Stimulated activated CD4-positive, alpha-beta T cell treated with anti-CD3 and anti-CD28 coated beads, Interleukin-1b, Interleukin-23, amount 100 ng/mL, for 1 hour (primary cell): ENCODE measurements at regions not wholly inside any gene's neighbourhood (a gene's known extent, or its start where the extent isn't known, plus 50 kb on each side); places are given as distances from the start of the nearest gene placed in this dataset.
"Not testable (repeated sequence)": the region's sequence is repeated elsewhere in the genome, so short reads cannot be mapped to it uniquely, and the experiment has no call there.

ENCODE experiments used
- DNase-seq, 2 donors: peaks; one replicate each; pipeline ENCODE4 v3.0.0-alpha.2; 2020; ENCODE audit warnings: low read depth in 2 of 2

DNA sequence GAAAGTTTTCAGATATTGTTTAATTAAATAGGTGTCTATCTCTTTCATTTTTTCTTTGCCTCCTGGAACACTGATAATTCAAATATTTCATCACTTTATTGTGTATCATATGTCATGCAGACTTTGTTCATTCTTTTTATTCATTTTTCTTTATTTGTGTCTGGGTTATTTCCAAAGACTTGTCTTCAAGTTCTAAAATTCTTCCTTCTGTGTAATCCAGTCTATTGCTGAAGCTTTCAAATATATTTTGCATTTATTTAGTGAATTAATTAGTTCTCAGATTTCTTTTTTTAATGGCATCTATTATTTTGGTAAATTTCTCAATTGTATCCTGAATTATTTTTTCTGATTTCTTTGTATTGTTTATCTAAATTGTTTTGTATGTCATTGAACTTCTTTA lies 70.1 kb downstream of the ZNF330 start:
- DNase-seq = no peak

DNA sequence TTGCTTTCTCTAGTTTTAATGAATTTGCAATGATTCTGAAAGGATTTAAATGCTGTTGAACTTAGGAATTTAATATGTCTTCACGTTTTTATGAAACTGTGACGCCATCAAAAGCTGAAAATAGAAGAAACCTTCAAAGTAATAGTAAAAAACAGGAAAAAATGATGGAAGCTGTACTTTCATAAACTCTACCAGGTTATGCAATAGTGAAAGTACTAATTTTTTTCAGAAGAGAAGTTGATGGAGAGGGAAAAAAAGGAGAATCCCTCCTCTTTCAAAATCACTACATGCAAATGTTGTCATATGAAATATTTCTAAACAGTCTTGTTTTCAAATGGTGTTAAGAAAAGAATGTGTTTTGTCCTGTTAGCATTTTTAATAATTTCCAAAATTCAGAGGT lies 73.6 kb downstream of the ZNF330 start:
- no peak for DNase-seq

DNA sequence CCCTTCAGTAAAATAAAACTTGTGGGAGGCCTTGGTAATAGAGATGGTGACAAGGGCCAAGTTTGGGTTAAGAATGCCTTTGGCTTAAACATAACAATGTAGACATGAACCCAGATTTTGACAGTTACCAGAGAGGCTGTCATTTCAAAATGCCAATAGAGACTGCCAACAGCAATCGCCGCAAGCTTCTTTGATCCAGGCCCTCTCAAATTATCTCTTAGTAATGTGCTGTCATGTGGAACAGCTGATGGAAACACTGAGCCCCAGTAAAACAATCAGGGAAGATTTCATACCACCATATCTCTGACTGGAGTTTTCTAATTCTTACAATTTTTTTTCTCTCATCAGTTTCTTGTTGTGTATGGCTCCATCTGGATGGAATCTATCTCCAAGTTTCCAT lies 80.5 kb downstream of the ZNF330 start:
- DNase-seq = no peak

DNA sequence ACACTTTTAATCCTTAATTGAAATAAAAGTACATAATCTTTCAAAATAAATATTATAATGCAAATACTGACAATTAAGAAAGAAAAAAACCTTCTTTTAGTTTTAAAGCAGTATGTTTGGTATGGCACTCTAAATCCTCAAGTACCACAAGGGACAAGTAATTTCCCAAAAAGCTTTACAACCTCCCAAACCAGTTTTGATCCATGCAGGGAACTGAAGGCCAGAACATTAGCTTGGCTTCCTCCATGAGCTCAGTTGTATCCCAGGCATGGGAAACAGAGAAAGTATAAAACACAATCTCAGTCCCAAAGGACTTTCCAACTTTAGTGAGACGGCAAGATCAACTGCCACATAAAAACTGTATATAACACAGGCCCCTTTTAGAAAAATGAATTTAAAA lies 82.2 kb downstream of the ZNF330 start:
- DNase-seq = no peak

DNA sequence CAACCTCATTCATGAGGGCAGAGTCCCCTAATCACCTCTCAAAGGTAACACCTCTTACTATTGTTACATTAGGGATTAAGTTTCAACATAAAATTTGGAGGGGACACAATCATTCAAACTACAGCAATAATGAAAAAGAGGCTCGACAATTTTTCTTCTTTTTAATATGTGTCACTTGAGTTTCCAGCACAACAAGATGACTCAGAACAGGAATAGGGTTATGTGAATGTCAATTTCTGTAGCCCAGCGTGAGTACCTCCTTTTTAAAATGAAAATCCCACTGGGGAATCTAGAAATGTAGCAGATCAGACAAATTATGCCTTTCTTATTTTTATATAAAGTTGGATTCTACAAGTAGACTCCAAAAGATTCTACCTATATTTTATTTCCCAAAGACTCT lies 83.7 kb downstream of the ZNF330 start:
- no peak for DNase-seq

DNA sequence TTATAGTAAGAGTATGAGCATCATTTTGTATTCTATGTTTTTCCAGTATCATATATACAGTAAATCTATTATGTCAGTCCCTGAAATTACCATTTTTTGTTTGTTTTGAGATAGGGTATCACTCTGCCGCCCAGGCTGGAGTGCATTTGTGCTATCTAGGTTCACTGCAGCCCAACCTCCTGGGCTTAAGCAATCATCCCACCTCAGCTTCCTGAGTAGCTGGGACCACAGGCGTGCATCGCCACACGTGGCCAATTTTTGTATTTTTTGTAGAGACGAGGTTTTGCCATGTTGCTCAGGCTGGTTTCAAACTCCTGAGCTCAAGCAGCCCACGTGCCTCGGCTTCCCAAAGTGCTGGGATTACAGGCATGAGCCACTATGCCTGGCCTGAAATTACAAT lies 85.6 kb downstream of the ZNF330 start:
- no peak for DNase-seq

DNA sequence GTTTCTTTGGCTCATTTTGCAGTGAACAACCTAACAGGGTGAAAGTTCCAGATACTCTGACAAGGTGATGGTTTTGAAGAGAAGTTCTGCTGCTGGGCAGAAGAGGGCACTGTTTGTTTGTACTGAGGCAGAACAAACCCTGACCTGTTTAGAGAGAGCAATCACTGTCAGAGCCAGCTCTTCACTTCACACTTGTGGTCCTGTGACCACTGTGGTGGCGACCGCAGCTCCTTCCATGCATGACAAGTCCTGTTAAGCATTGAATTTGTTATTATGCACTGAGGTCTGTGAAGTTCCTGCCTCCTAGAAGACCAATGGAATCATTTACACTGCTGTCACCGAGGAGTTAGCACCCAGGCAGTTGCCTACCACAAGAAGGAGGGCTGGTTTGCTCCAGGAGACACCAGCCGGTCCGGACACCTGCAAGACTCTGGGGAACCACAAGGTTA lies 86.6 kb downstream of the ZNF330 start:
- peak; percentile 4 to 7 for DNase-seq

DNA sequence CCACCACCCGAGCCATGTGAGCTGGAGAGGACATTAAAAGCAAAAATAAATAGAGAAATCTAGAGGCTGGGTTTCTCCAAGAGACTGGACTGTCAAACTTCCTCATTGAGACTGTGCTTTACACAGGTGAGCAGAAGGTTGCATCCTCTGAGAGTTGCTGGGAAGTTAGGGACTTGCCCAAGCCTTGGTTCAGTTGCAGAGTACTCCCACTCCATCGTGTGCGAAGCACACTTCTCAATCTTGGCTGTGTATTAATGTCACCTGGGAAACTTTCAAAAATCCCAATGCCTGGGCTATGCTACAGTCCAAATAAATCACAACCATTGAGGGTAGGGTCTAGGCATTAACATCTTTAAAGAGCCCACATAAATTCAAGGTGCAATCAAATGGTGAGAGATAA lies 89.2 kb downstream of the ZNF330 start:
- DNase-seq = no peak

DNA sequence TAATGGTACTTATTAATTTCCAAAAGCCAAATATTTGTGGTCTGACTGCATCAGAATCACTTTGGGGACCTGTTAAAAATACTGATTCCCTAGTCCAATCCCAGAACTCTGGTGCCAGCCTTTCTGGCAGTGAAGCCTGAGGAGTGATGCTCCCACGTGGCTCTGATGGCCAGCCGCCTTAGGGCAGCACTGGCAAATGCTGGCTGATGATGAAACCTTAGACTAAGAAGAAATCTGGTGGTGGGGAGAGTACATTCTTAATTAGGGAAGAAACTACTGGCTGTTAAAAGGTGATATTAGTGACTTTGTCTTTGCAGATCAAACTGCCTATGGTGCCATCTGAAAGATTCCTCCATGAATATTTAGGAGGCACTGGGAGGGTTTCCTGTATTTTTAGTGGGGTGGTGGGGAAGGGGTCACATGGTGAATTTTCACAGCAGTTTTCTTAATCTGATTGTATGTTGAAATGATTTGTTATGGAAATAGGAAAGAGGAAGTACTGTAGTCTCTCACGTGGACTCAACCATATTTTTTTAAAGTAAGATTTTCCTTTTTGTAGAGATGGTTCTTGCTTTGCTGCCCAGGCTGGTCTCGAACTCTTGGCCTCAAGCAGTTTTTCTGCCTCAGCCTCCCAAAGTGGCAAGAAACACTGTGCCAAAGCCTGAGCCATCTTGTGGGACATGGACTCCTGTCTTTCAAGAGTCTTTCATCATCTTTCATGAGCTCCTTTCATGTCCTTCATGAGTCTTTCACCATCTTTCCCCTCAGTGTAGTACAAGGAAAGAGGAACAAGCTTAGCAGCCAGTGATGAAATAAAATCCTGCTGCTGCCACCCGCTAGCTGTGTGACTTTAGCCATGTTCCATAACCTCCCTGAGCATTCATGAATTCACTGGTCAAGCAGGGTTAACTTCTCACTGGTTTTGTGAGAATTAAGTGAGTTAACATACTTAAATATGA lies 90.8 kb downstream of the ZNF330 start:
- DNase-seq = no peak

DNA sequence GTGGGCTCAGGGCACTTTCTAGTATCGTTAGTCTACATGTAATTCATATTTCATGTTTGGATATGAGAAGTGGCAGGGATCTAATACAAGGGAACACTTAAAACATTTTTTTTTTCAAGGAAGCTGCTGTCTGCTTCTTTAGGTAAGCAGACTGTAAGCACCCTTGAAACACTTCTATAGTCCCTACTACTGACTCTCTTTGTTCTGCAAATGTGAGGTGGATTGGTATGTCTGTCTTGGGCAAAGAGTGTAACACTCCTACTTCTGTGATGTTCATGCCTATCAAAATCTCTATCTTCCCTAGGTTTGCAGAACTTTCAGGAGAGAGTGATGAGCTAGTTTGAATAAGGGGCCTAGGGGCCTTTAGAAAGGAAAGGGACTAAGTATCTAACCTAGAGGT lies 93.9 kb downstream of the ZNF330 start:
- no peak for DNase-seq

DNA sequence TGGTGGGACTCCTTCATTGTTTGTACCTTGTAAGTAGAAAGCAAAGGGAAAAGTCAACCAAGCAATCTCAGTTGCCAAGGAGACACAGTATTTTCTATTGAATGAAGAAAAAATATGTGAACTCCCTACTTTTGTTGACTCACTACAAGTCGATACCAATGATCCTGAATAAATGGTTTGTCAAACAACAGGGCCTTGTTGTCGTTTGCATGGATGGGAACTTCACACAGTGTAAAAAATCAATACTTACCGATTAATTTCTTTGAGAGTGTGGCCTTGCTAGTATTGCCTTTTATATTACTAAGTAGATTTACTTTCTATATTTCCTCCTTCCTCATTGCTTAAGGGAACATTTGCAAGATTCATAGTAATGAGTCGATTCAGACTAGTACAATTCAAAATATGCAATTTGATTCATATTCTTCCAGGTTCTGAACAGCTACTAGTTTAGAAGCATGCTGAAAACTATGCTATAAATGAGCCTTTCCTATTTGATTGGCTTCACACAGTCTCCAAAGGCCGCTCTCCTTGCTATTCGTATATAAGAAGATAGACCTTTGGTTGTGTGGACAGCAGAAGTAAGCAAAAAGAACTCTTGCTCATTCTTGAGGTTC lies 108.0 kb downstream of the ZNF330 start:
- no peak for DNase-seq

DNA sequence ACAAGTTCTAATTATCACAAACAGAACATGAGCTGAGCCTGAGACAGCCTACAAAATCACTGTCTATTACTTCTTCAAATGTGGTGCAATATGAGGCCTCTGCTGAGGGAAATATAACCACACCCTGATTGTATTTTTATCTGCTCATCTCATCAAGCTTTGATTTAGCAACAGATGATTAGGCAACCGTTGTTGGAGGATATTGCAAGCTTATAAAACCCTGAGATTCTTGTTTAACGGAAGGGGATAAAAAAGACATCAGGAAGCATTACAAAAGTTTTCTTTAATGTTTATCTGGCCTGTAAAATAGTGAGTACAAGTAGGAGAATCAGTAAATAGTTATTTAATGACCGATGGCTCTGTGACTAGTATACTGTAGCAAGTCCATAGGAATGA lies 108.5 kb downstream of the ZNF330 start:
- DNase-seq = no peak

DNA sequence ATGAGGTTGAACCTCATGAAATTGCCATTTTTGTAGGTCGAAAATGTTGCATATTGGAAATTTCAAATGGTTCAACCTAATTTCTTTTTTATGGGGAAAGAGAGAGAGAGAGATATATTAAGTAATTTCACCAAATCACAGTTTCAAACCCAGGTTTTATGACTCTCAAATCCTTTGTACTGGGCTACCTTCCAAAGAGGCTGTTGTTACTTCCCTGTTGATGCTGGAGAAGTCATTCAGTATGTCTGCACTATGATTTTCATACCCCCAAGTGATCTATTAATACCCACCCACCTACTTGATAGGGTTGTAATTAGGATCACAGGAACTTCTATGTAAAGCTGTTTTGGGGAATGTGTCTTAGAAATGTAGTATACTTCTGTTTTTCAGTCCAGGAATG lies 109.9 kb downstream of the ZNF330 start:
- DNase-seq = no peak

DNA sequence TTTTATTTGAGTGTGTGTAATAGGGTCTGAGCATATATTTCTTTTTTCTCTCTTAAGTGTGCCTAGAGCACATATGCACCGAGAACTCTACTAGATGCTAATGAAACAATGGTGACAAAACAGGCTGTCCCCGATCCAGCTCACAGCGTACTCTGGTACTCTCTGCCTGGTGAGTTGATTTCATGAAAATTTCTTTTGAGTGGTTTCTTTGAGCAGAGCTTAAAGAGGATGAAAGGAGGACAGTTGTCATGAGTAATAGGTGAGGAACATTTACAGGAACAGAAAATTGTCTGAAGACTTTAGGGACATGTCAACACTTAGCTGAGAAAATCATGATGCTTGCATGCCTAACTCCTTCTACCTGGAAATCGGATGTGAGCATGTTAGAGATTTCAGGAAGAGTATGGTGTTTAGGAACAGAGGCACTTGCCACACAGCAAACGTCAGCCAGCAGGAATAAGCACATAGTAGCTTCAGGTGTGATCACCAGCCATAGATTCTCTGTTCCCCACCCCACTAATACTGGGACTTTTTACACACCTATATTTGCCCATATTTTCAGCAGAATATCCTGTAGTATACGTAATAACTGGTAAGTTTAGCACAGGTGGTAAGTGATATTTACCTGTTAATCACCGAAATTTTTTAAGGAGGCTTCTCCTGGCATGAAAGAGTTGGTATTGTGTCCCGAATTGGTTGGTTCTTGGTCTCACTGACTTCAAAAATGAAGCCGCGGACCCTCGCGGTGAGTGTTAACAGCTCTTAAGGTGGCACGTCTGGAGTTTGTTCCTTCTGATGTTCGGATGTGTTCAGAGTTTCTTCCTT lies 111.1 kb downstream of the ZNF330 start:
- DNase-seq = no peak

DNA sequence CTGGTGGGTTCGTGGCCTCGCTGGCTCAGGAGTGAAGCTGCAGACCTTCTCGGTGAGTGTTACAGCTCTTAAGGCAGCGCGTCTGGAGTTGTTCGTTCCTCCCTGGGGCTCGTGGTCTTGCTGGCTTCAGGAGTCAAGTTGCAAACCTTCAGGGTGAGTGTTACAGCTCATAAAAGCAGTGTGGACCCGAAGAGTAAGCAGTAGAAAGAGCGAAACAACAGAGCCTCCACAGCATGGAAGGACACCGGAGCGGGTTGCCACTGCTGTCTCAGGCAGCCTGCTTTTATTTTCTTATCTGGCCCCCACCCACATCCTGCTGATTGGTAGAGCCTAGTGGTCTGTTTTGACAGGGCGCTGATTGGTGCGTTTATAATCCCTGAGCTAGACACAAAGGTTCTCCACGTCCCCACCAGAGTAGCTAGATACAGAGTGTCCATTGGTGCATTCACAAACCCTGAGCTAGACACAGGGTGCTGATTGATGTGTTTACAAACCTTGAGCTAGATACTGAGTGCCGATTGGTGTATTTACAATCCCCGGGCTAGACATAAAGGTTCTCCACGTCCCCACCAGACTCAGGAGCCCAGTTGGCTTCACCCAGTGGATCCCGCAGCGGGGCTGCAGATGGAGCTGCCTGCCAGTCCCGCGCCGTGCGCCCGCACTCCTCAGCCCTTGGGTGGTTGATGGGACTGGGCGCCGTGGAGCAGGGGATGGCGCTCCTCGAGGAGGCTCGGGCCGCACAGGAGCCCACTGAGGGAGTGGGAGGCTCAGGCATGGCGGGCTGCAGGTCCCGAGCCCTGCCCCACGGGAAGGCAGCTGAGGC lies 111.9 kb downstream of the ZNF330 start:
- DNase-seq = not testable (repeated sequence)

DNA sequence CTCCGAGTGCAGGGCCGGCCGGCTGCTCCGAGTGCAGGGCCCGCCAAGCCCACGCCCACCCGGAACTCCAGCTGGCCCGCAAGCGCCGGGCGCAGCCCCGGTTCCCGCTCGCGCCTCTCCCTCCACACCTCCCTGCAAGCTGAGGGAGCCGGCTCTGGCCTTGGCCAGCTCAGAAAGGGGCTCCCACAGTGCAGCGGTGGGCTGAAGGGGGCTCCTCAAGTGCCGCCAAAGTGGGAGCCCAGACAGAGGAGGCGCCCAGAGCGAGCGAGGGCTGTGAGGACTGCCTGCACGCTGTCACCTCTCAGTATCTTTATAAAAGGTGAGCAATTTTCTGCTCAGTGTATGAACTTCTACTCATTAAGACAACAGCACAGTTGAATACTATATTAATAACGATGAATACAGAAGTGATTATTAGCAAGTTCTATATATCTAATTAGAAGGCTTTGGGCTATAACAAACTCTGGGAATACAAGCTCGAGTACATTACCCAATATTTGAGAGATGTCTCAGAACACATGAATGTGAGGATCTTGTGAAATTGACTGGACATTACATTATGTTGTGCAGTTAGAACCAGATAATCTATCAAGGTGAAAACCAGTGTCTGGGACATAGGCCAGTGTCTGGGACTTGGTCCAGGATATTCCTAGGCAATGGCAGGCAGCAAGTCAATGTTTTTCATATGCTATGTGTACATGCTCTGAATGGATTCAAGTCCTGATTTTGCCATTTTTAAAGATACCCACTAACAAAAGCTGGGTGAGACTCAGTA lies 112.9 kb downstream of the ZNF330 start:
- DNase-seq = not testable (repeated sequence)

DNA sequence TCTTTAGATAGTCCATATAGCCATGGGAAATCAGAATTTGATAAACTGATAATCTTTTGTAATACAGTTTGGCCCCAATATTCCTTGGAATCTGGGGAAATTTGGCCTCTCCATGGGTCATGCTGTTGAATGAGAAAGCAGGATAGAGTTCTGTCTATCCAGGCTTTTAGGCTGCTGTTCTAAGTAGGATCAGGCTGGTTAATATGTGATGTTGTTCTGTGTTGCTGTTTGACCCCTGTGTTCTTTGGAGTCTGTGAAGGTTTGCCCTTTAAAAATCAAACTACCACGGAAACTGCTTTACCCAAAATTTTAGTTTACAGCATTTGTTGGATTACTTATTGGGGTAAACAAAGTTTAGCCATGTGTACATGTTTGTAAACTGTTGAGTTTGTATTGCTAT lies 114.5 kb downstream of the ZNF330 start:
- no peak for DNase-seq

DNA sequence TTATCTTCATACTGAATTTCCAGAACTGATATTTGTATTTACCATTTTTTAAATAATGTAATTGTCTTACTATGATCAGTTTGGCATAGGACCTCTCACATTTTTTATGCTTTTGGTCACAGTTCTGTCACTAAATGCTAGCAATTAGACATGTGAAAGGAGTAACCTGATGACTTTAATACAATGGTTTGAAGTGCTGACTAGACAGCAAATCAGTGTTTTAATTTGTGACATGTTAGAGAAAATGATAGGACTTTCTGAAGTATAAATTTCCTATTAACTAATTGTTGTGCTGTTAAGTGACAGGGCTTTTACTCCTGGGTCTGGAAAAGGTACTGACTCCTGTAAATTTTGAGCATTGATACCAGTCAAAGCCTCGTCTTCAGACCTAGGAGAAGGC lies 117.5 kb downstream of the ZNF330 start:
- no peak for DNase-seq

DNA sequence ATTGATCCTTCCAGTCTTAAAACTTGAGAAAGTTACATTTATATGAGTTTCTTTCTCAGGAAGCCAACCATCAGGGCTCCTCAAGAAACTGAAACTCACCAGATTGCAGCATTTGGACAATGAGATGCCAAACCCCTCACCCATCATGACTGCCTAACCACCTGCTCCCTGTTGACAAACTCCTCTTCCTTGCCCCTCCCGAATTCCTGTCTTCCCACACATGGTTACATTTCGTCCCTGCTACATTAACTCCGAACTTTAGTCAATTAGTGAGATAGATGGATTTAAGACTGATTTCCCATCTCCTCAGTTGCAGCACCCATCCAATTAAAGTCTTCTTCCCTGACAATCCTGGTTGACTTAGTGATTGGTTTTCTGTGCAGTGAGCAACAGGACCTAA lies 118.7 kb downstream of the ZNF330 start:
- DNase-seq = no peak

DNA sequence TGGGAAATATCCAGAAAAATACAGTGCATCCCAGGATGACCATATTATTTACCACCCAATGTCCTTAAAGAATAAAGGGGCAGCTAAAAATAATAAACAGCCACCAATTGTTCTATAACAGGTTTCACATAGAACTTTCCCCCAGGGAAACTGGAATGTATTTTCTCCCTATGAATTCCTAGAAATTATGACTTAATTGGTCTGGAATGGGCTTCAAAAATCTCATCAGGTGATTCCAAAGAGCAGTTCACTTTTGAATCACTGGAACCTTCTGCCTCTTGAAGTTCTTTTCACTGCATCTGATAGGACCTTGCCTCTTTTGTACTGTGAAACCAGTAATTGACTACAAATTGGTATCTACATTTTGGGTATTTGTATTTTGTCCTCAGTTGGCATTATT lies 119.3 kb downstream of the ZNF330 start:
- DNase-seq = no peak

DNA sequence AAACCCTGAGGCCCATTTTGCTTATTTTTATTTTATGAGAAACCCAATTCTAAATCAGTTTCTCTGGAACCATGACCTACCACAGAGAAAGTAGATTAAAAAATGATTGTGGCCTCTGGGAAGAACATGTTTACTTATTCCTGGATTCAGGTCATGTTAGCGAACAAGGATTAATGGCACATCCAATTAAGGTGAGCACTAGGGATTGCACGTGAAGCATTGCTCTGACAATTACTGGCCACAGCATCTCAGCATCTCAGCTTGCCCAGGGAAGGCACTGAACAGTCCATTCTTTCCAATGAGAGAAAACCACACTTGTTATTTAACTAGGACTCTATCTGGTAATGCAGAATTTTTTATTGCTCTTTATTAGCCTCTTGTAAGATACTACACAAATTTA lies 119.8 kb downstream of the ZNF330 start:
- DNase-seq = no peak
